ENCODE measurements at regions not wholly inside any gene's neighbourhood (a gene's known extent, or its start where the extent isn't known, plus 50 kb on each side); places are given as distances from the start of the nearest gene placed in this dataset.

DNA sequence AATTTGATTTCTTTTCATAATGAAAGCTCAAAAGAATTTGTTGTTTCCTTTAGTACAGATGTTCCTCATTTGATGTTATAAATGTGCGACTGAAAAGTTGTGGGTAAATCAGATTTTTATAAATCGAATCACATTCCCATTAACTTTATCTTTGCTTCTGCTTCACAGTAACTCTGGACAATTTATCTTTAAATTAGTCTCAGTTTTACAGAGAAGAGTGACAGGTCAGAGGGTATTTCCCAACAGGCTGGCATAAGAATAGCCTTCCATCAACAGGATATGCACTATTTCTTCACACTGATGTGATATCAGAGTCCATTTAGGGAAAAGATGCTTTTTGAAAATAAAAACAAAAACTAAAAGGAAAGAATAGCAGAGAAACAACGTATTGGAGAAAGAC lies 286.9 kb downstream of the FRK start:
- no peak overlapping the region for H2AFZ ChIP-seq (ENCODE audit: low read depth, low read length, poor library complexity, severe bottlenecking)
- H3K36me3 ChIP-seq (ENCODE audit: control insufficient read depth in 1 of 2, insufficient read depth in 2 of 2, low read length in 2 of 2), result no peaks in the 10 kb centered on the region
- no peaks in the 10 kb centered on the region for H3K9me3 ChIP-seq (ENCODE audit: control insufficient read depth in 1 of 2, insufficient read depth in 1 of 2, low read depth in 1 of 2, low read length in 2 of 2)
- H3K4me1 ChIP-seq (ENCODE audit: control insufficient read depth in 1 of 2, insufficient read depth in 2 of 2, low read length in 2 of 2), result no peaks in the 10 kb centered on the region
- RAD21 ChIA-PET (ENCODE audit: low non-redundant PET in 1 of 2, low total read pairs in 2 of 2, uncharacterized antibody in 2 of 2, unreplicated experiment in 2 of 2), result no interaction called here
- no peaks in the 10 kb centered on the region for H3K79me2 ChIP-seq (ENCODE audit: insufficient read depth, low read length)
- no peaks in the 10 kb centered on the region; the same call in 1 of the 2 replicates for H4K20me1 ChIP-seq (ENCODE audit: insufficient read depth)
- intact Hi-C loops (cut with micrococcal nuclease), result no loop called here
- H3K4me3 ChIP-seq (replicated peaks in 1 of 2; ENCODE audit: low read depth in 1 of 2, low read length in 2 of 2), result no peak overlapping the region
- no peak overlapping the region for H3K9ac ChIP-seq (ENCODE audit: low read length)
- no peak overlapping the region for H3K4me2 ChIP-seq (ENCODE audit: low read length)
- TF ChIP-seq EGR1 (IDR thresholded peaks at IDR 0.05; ENCODE audit: low read depth) (no peak), TCF7L2 (IDR thresholded peaks at IDR 0.05; ENCODE audit: borderline replicate concordance, extremely low read depth, insufficient read depth, insufficient read length) (no peak), MAX (IDR thresholded peaks at IDR 0.05) (no peak), YY1 (IDR thresholded peaks at IDR 0.05; ENCODE audit: extremely low read depth, insufficient replicate concordance, low read depth, low read length) (no peak), SIN3A (IDR thresholded peaks at IDR 0.05; ENCODE audit: low read depth) (no peak), SP1 (IDR thresholded peaks at IDR 0.05; ENCODE audit: low read depth) (no peak), CEBPB (IDR thresholded peaks at IDR 0.05; ENCODE audit: low read depth) (no peak), POLR2AphosphoS5 (IDR thresholded peaks at IDR 0.05; ENCODE audit: low read depth, low read length) (no peak), JUND (IDR thresholded peaks at IDR 0.05) (no peak), RAD21 (IDR thresholded peaks at IDR 0.05; ENCODE audit: low read depth) (no peak), EZH2 (IDR thresholded peaks at IDR 0.05) (no peak), SRF (IDR thresholded peaks at IDR 0.05; ENCODE audit: low read depth) (no peak), ZFX (IDR thresholded peaks at IDR 0.05) (no peak), FOSL1 (IDR thresholded peaks at IDR 0.05; ENCODE audit: low read depth) (no peak), REST (IDR thresholded peaks at IDR 0.05; ENCODE audit: low read depth) (no peak), CBX3 (IDR thresholded peaks at IDR 0.05; ENCODE audit: low read depth) (no peak), EZH2phosphoT487 (IDR thresholded peaks at IDR 0.05; ENCODE audit: borderline replicate concordance) (no peak)
- TF ChIP-seq, protein P1, sequence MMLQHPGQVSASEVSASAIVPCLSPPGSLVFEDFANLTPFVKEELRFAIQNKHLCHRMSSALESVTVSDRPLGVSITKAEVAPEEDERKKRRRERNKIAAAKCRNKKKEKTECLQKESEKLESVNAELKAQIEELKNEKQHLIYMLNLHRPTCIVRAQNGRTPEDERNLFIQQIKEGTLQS (IDR thresholded peaks at IDR 0.05), result no peak
- peaks cover 19% of the 10 kb centered on the region; the same call in 1 of the 2 replicates for H3K27me3 ChIP-seq (ENCODE audit: insufficient read depth, low read length)
- no peak overlapping the region for H3K27ac ChIP-seq (ENCODE audit: low read depth, low read length)
- CTCF ChIA-PET, result no interaction called here
- no peaks in the 10 kb centered on the region for H3K9me2 ChIP-seq (ENCODE audit: insufficient read depth)
- POLR2A ChIA-PET, result no interaction called here
- ATAC-seq (no peak), DNase-seq (ENCODE audit: low read depth, low spot score) (no peak)
- BruUV-seq (replicated peaks), result no TSS peak
